HG02571 (cell line): ENCODE measurements at regions not wholly inside any gene's neighbourhood (a gene's known extent, or its start where the extent isn't known, plus 50 kb on each side); places are given as distances from the start of the nearest gene placed in this dataset.

Experiments
- ATAC-seq: cut with Tn5 transposase; IDR thresholded peaks from one replicate; pipeline ENCODE4 v1.9.1; 2021; ENCODE audit warnings: mild to moderate bottlenecking, moderate library complexity; ENCODE audit not compliant: unreplicated experiment

- no peak for ATAC-seq
These were observed 66.7 kb upstream of the RBMS3 start for GRCh38 chr3:29214009-29214658.

- no peak for ATAC-seq
These were observed 64.9 kb upstream of the RBMS3 start for GRCh38 chr3:29215948-29216347.

- no peak for ATAC-seq
These were observed 54.2 kb upstream of the RBMS3 start for GRCh38 chr3:29226706-29227105.

GRCh38 chr3:29227307-29227706, 53.6 kb upstream of the RBMS3 start:
- no peak for ATAC-seq
